ENCODE measurements at regions not wholly inside any gene's neighbourhood (a gene's known extent, or its start where the extent isn't known, plus 50 kb on each side); places are given as distances from the start of the nearest gene placed in this dataset.

GRCh38 chr20:12599494-12599893, 409.3 kb upstream of the SPTLC3 start:
- H3K9me3 ChIP-seq = no peaks in the 10 kb centered on the region
- no peak for DNase-seq (ENCODE audit: low spot score)
- no peak overlapping the region for H3K27ac ChIP-seq
- H3K36me3 ChIP-seq = no peaks in the 10 kb centered on the region
- H3K27me3 ChIP-seq (replicated peaks; ENCODE audit: insufficient read depth) = no peaks in the 10 kb centered on the region
- no peaks in the 10 kb centered on the region for H3K4me1 ChIP-seq (replicated peaks)
- H3K4me3 ChIP-seq = no peak overlapping the region
- intact Hi-C loops (cut with DNase I) = no loop called here
- TF ChIP-seq POLR2A (IDR thresholded peaks at IDR 0.05) = no peak
- no peak for TF ChIP-seq POLR2AphosphoS5 (IDR thresholded peaks at IDR 0.05)

- WGBS = 95% methylated on average over 2 of the region's 2 CpGs
- Histone ChIP-seq H3K36me3 (no peaks in the 10 kb centered on the region), H3K9me3 (no peaks in the 10 kb centered on the region), H3K4me1 (replicated peaks) (no peaks in the 10 kb centered on the region), H3K4me3 (no peak overlapping the region), H3K27me3 (replicated peaks; ENCODE audit: insufficient read depth) (no peaks in the 10 kb centered on the region), H3K27ac (no peak overlapping the region)
- intact Hi-C loops (cut with DNase I) = no loop called here
- no peak for DNase-seq (ENCODE audit: low spot score)
- TF ChIP-seq POLR2AphosphoS5 (IDR thresholded peaks at IDR 0.05) = no peak
- TF ChIP-seq CTCF (IDR thresholded peaks at IDR 0.05) = no peak
- TF ChIP-seq POLR2A (IDR thresholded peaks at IDR 0.05) = no peak
Measured at GRCh38 chr20:12605751-12606150, 403.0 kb upstream of the SPTLC3 start.

GRCh38 chr20:12610871-12611270, 397.9 kb upstream of the SPTLC3 start:
- Histone ChIP-seq H3K4me1 (replicated peaks) (no peaks in the 10 kb centered on the region), H3K27me3 (replicated peaks; ENCODE audit: insufficient read depth) (no peaks in the 10 kb centered on the region), H3K36me3 (no peaks in the 10 kb centered on the region), H3K4me3 (no peak overlapping the region), H3K9me3 (no peaks in the 10 kb centered on the region), H3K27ac (no peak overlapping the region)
- no peak for DNase-seq (ENCODE audit: low spot score)
- intact Hi-C loops (cut with DNase I) = no loop called here
- 83% methylated on average over 1 of the region's 1 CpG for WGBS
- TF ChIP-seq POLR2A (IDR thresholded peaks at IDR 0.05) (no peak), CTCF (IDR thresholded peaks at IDR 0.05) (no peak), POLR2AphosphoS5 (IDR thresholded peaks at IDR 0.05) (no peak)

- no peaks in the 10 kb centered on the region for H3K9me3 ChIP-seq
- no peaks in the 10 kb centered on the region for H3K27me3 ChIP-seq (replicated peaks; ENCODE audit: insufficient read depth)
- no peak for TF ChIP-seq CTCF (IDR thresholded peaks at IDR 0.05)
- TF ChIP-seq POLR2A (IDR thresholded peaks at IDR 0.05) = no peak
- TF ChIP-seq POLR2AphosphoS5 (IDR thresholded peaks at IDR 0.05) = no peak
- intact Hi-C loops (cut with DNase I) = no loop called here
- DNase-seq (ENCODE audit: low spot score) = no peak
- no peaks in the 10 kb centered on the region for H3K4me1 ChIP-seq (replicated peaks)
- no peaks in the 10 kb centered on the region for H3K36me3 ChIP-seq
- no peak overlapping the region for H3K4me3 ChIP-seq
- WGBS = 98% methylated on average over 1 of the region's 1 CpG
- no peak overlapping the region for H3K27ac ChIP-seq
Measured at GRCh38 chr20:12614764-12615163, 394.0 kb upstream of the SPTLC3 start.

GRCh38 chr20:12617076-12617475, 391.7 kb upstream of the SPTLC3 start:
- intact Hi-C loops (cut with DNase I) = no loop called here
- no peak overlapping the region for H3K4me3 ChIP-seq
- H3K36me3 ChIP-seq = no peaks in the 10 kb centered on the region
- DNase-seq (ENCODE audit: low spot score) = no peak
- no peaks in the 10 kb centered on the region for H3K27me3 ChIP-seq (replicated peaks; ENCODE audit: insufficient read depth)
- H3K4me1 ChIP-seq (replicated peaks) = no peaks in the 10 kb centered on the region
- 80% methylated on average over 5 of the region's 5 CpGs for WGBS
- no peak for TF ChIP-seq POLR2AphosphoS5 (IDR thresholded peaks at IDR 0.05)
- no peak for TF ChIP-seq POLR2A (IDR thresholded peaks at IDR 0.05)
- no peak for TF ChIP-seq CTCF (IDR thresholded peaks at IDR 0.05)
- H3K27ac ChIP-seq = no peak overlapping the region
- H3K9me3 ChIP-seq = no peaks in the 10 kb centered on the region
